ENCODE measurements at regions not wholly inside any gene's neighbourhood (a gene's known extent, or its start where the extent isn't known, plus 50 kb on each side); places are given as distances from the start of the nearest gene placed in this dataset.

- no peak overlapping the region for H3K27ac ChIP-seq
- H3K27me3 ChIP-seq, result no peaks in the 10 kb centered on the region
- intact Hi-C loops (cut with DNase I; ENCODE audit: low total_unique reads), result loop anchor here (5.0 kb wide), 1 partner anchor 51 kb away; no protein-coding TSS in a partner anchor
- H3K9me3 ChIP-seq, result peaks cover 0 to 10% (median 0%) of the 10 kb centered on the region in 3 donors
- no peak for DNase-seq
- no peak for TF ChIP-seq CTCF (IDR thresholded peaks at IDR 0.05)
- no peaks in the 10 kb centered on the region for H3K36me3 ChIP-seq
- H3K4me1 ChIP-seq, result no peaks in the 10 kb centered on the region
- H3K4me3 ChIP-seq, result no peak overlapping the region
Measured at GRCh38 chr15:29393443-29393842, 123.8 kb upstream of the NSMCE3 start.

GRCh38 chr15:29392358-29392757 is 122.7 kb upstream of the NSMCE3 start:
- Histone ChIP-seq H3K4me1 (no peaks in the 10 kb centered on the region), H3K27me3 (no peaks in the 10 kb centered on the region), H3K36me3 (no peaks in the 10 kb centered on the region), H3K9me3 (peaks cover 0 to 10% (median 0%) of the 10 kb centered on the region in 3 donors), H3K4me3 (no peak overlapping the region), H3K27ac (no peak overlapping the region)
- intact Hi-C loops (cut with DNase I; ENCODE audit: low total_unique reads), result loop anchor here (5.0 kb wide), 1 partner anchor 50 kb away; no protein-coding TSS in a partner anchor
- no peak for TF ChIP-seq CTCF (IDR thresholded peaks at IDR 0.05)
- DNase-seq, result no peak

- Histone ChIP-seq H3K27me3 (no peaks in the 10 kb centered on the region), H3K27ac (no peak overlapping the region), H3K4me3 (no peak overlapping the region), H3K36me3 (no peaks in the 10 kb centered on the region), H3K9me3 (peaks cover 0 to 10% (median 0%) of the 10 kb centered on the region in 3 donors), H3K4me1 (no peaks in the 10 kb centered on the region)
- intact Hi-C loops (cut with DNase I; ENCODE audit: low total_unique reads), result loop anchor here (5.0 kb wide), 1 partner anchor 48 kb away; no protein-coding TSS in a partner anchor
- no peak for TF ChIP-seq CTCF (IDR thresholded peaks at IDR 0.05)
- no peak for DNase-seq
Measured at GRCh38 chr15:29390051-29390450, 120.4 kb upstream of the NSMCE3 start.

- no peaks in the 10 kb centered on the region for H3K9me3 ChIP-seq
- DNase-seq, result no peak
- no peaks in the 10 kb centered on the region for H3K36me3 ChIP-seq
- no peaks in the 10 kb centered on the region for H3K4me1 ChIP-seq
- intact Hi-C loops (cut with DNase I; ENCODE audit: low total_unique reads), result no loop called here
- H3K4me3 ChIP-seq, result no peak overlapping the region
- H3K27me3 ChIP-seq, result no peaks in the 10 kb centered on the region
- no peak overlapping the region for H3K27ac ChIP-seq
- TF ChIP-seq CTCF (IDR thresholded peaks at IDR 0.05), result no peak
Measured at GRCh38 chr15:29386523-29386922, 116.9 kb upstream of the NSMCE3 start.

GRCh38 chr15:29383367-29383766 is 113.7 kb upstream of the NSMCE3 start:
- Histone ChIP-seq H3K4me1 (no peaks in the 10 kb centered on the region), H3K27me3 (no peaks in the 10 kb centered on the region), H3K27ac (no peak overlapping the region), H3K4me3 (no peak overlapping the region), H3K36me3 (no peaks in the 10 kb centered on the region), H3K9me3 (no peaks in the 10 kb centered on the region)
- no peak for TF ChIP-seq CTCF (IDR thresholded peaks at IDR 0.05)
- intact Hi-C loops (cut with DNase I; ENCODE audit: low total_unique reads), result no loop called here
- DNase-seq, result no peak

GRCh38 chr15:29382862-29383261 is 113.2 kb upstream of the NSMCE3 start:
- no peaks in the 10 kb centered on the region for H3K27me3 ChIP-seq
- no peak for DNase-seq
- no peak overlapping the region for H3K4me3 ChIP-seq
- no peak overlapping the region for H3K27ac ChIP-seq
- intact Hi-C loops (cut with DNase I; ENCODE audit: low total_unique reads), result no loop called here
- H3K36me3 ChIP-seq, result no peaks in the 10 kb centered on the region
- H3K4me1 ChIP-seq, result no peaks in the 10 kb centered on the region
- H3K9me3 ChIP-seq, result no peaks in the 10 kb centered on the region
- TF ChIP-seq CTCF (IDR thresholded peaks at IDR 0.05), result no peak
